Stimulated activated naive B cell treated with anti-CD40 and anti-IgM and Interleukin-4, amounts not matched to agents 10 μg/mL and 1 μg/mL and 100 μg/mL, for 72 hours (primary cell): ENCODE measurements at regions not wholly inside any gene's neighbourhood (a gene's known extent, or its start where the extent isn't known, plus 50 kb on each side); places are given as distances from the start of the nearest gene placed in this dataset.
"Not testable (repeated sequence)": the region's sequence is repeated elsewhere in the genome, so short reads cannot be mapped to it uniquely, and the experiment has no call there.

Source experiments
- ATAC-seq, 2 donors: fragments of 150-1000 bp; cut with Tn5 transposase; replicated peaks; 2 replicates each; pipeline ENCODE4 v1.10.0; 2021; ENCODE audit warnings: moderate library complexity in 1 of 2
- DNase-seq: peaks from one replicate; pipeline ENCODE4 v3.0.0; 2021
- H3K27ac Mint-ChIP-seq: one replicate; pipeline ENCODE4 v1.8.0; 2022; ENCODE audit warnings: mild to moderate bottlenecking, mixed read lengths
- H3K27me3 Mint-ChIP-seq, 2 donors: one replicate each; pipeline ENCODE4 v1.8.0; 2022; ENCODE audit warnings: mixed read lengths in 2 of 2
- H3K36me3 Mint-ChIP-seq, 2 donors: one replicate each; pipeline ENCODE4 v1.8.0; 2022; ENCODE audit warnings: mixed read lengths in 2 of 2, mild to moderate bottlenecking in 1 of 2
- H3K4me1 Mint-ChIP-seq, 2 donors: one replicate each; pipeline ENCODE4 v1.8.0; 2022; ENCODE audit warnings: mixed read lengths in 2 of 2, mild to moderate bottlenecking in 1 of 2
- H3K4me3 Mint-ChIP-seq, 2 donors: one replicate each; pipeline ENCODE4 v1.8.0; 2022; ENCODE audit warnings: mild to moderate bottlenecking in 2 of 2, mixed read lengths in 2 of 2, moderate library complexity in 1 of 2
- H3K9me3 Mint-ChIP-seq, 2 donors: one replicate each; pipeline ENCODE4 v1.8.0; 2022; ENCODE audit warnings: mixed read lengths in 2 of 2, mild to moderate bottlenecking in 1 of 2

- H3K4me3 Mint-ChIP-seq = no peak overlapping the region
- H3K36me3 Mint-ChIP-seq = no peaks in the 10 kb centered on the region
- peaks cover 0 to 3% of the 10 kb centered on the region in 2 donors for H3K9me3 Mint-ChIP-seq
- H3K4me1 Mint-ChIP-seq = no peaks in the 10 kb centered on the region
- DNase-seq = no peak
- no peak for ATAC-seq
- H3K27ac Mint-ChIP-seq = no peak overlapping the region
- no peaks in the 10 kb centered on the region for H3K27me3 Mint-ChIP-seq
These were observed 1082.0 kb upstream of the ACVR2A start for GRCh38 chr2:146762786-146763185.

GRCh38 chr2:146754606-146755005 is 1090.2 kb upstream of the ACVR2A start:
- Mint-ChIP-seq H3K36me3 (no peaks in the 10 kb centered on the region), H3K4me1 (no peaks in the 10 kb centered on the region), H3K27ac (no peak overlapping the region), H3K4me3 (no peak overlapping the region), H3K27me3 (no peaks in the 10 kb centered on the region), H3K9me3 (peaks cover 1 to 4% of the 10 kb centered on the region in 2 donors)
- DNase-seq = no peak
- ATAC-seq = no peak

- Mint-ChIP-seq H3K27ac (no peak overlapping the region), H3K27me3 (no peaks in the 10 kb centered on the region), H3K9me3 (peaks cover 0 to 1% of the 10 kb centered on the region in 2 donors), H3K36me3 (no peaks in the 10 kb centered on the region), H3K4me1 (no peaks in the 10 kb centered on the region), H3K4me3 (no peak overlapping the region)
- ATAC-seq = no peak
- DNase-seq = no peak
These were observed 1096.8 kb upstream of the ACVR2A start for GRCh38 chr2:146748046-146748445.

GRCh38 chr2:146741260-146741659 is 1103.6 kb upstream of the ACVR2A start:
- Mint-ChIP-seq H3K36me3 (no peaks in the 10 kb centered on the region), H3K4me1 (no peaks in the 10 kb centered on the region), H3K4me3 (no peak overlapping the region), H3K9me3 (no peaks in the 10 kb centered on the region), H3K27ac (no peak overlapping the region), H3K27me3 (no peaks in the 10 kb centered on the region)
- DNase-seq (no peak), ATAC-seq (no peak)

- no peak overlapping the region for H3K27ac Mint-ChIP-seq
- no peaks in the 10 kb centered on the region for H3K9me3 Mint-ChIP-seq
- ATAC-seq (no peak), DNase-seq (no peak)
- H3K27me3 Mint-ChIP-seq = no peaks in the 10 kb centered on the region
- H3K4me3 Mint-ChIP-seq = no peak overlapping the region
- H3K4me1 Mint-ChIP-seq = no peaks in the 10 kb centered on the region
- H3K36me3 Mint-ChIP-seq = no peaks in the 10 kb centered on the region
These were observed 1110.0 kb upstream of the ACVR2A start for GRCh38 chr2:146734821-146735190.

GRCh38 chr2:146734042-146734820 is 1110.6 kb upstream of the ACVR2A start:
- Mint-ChIP-seq H3K9me3 (no peaks in the 10 kb centered on the region), H3K4me3 (no peak overlapping the region), H3K27me3 (no peaks in the 10 kb centered on the region), H3K4me1 (no peaks in the 10 kb centered on the region), H3K27ac (no peak overlapping the region), H3K36me3 (no peaks in the 10 kb centered on the region)
- ATAC-seq (peak; percentile 51 to 69), DNase-seq (no peak)

- no peak for ATAC-seq
- H3K4me3 Mint-ChIP-seq = no peak overlapping the region
- DNase-seq = no peak
- no peaks in the 10 kb centered on the region for H3K27me3 Mint-ChIP-seq
- H3K9me3 Mint-ChIP-seq = no peaks in the 10 kb centered on the region
- no peaks in the 10 kb centered on the region for H3K4me1 Mint-ChIP-seq
- no peak overlapping the region for H3K27ac Mint-ChIP-seq
- no peaks in the 10 kb centered on the region for H3K36me3 Mint-ChIP-seq
These were observed 1113.9 kb upstream of the ACVR2A start for GRCh38 chr2:146730882-146731281.

- DNase-seq (no peak), ATAC-seq (no peak)
- Mint-ChIP-seq H3K36me3 (no peaks in the 10 kb centered on the region), H3K27me3 (no peaks in the 10 kb centered on the region), H3K4me3 (no peak overlapping the region), H3K27ac (no peak overlapping the region), H3K4me1 (no peaks in the 10 kb centered on the region), H3K9me3 (peaks cover 0 to 8% of the 10 kb centered on the region in 2 donors)
These were observed 1123.3 kb upstream of the ACVR2A start for GRCh38 chr2:146721486-146721885.

- Mint-ChIP-seq H3K4me1 (no peaks in the 10 kb centered on the region), H3K27me3 (no peaks in the 10 kb centered on the region), H3K4me3 (no peak overlapping the region), H3K36me3 (no peaks in the 10 kb centered on the region), H3K9me3 (peaks cover 0 to 8% of the 10 kb centered on the region in 2 donors), H3K27ac (no peak overlapping the region)
- ATAC-seq = no peak
- no peak for DNase-seq
These were observed 1124.7 kb upstream of the ACVR2A start for GRCh38 chr2:146720170-146720569.

GRCh38 chr2:146716591-146716990 is 1128.2 kb upstream of the ACVR2A start:
- no peak for ATAC-seq
- Mint-ChIP-seq H3K4me3 (no peak overlapping the region), H3K9me3 (peaks cover 0 to 9% of the 10 kb centered on the region in 2 donors), H3K36me3 (no peaks in the 10 kb centered on the region), H3K4me1 (no peaks in the 10 kb centered on the region), H3K27ac (no peak overlapping the region), H3K27me3 (no peaks in the 10 kb centered on the region)
- no peak for DNase-seq

GRCh38 chr2:146709004-146709403 is 1135.8 kb upstream of the ACVR2A start:
- no peaks in the 10 kb centered on the region for H3K27me3 Mint-ChIP-seq
- no peak overlapping the region for H3K27ac Mint-ChIP-seq
- no peaks in the 10 kb centered on the region for H3K36me3 Mint-ChIP-seq
- ATAC-seq = no peak
- H3K9me3 Mint-ChIP-seq = peaks cover 6 to 8% of the 10 kb centered on the region in 2 donors
- no peak overlapping the region for H3K4me3 Mint-ChIP-seq
- no peak for DNase-seq
- H3K4me1 Mint-ChIP-seq = no peaks in the 10 kb centered on the region

- Mint-ChIP-seq H3K9me3 (peaks cover 12 to 19% of the 10 kb centered on the region in 2 donors), H3K4me3 (no peak overlapping the region), H3K36me3 (no peaks in the 10 kb centered on the region), H3K27ac (no peak overlapping the region), H3K4me1 (no peaks in the 10 kb centered on the region), H3K27me3 (no peaks in the 10 kb centered on the region)
- no peak for DNase-seq
- no peak for ATAC-seq
These were observed 1143.6 kb upstream of the ACVR2A start for GRCh38 chr2:146701183-146701582.

GRCh38 chr2:146697307-146697706 is 1147.5 kb upstream of the ACVR2A start:
- Mint-ChIP-seq H3K4me3 (no peak overlapping the region), H3K36me3 (no peaks in the 10 kb centered on the region), H3K4me1 (no peaks in the 10 kb centered on the region), H3K27ac (no peak overlapping the region), H3K27me3 (no peaks in the 10 kb centered on the region), H3K9me3 (peaks cover 9 to 12% of the 10 kb centered on the region in 2 donors)
- no peak for ATAC-seq
- DNase-seq = no peak

GRCh38 chr2:146696787-146697186 is 1148.0 kb upstream of the ACVR2A start:
- H3K4me1 Mint-ChIP-seq, H3K27me3 Mint-ChIP-seq, DNase-seq, ATAC-seq, H3K9me3 Mint-ChIP-seq, H3K36me3 Mint-ChIP-seq, H3K27ac Mint-ChIP-seq, H3K4me3 Mint-ChIP-seq: not testable (repeated sequence)

- Mint-ChIP-seq H3K36me3 (no peaks in the 10 kb centered on the region), H3K4me1 (no peaks in the 10 kb centered on the region), H3K4me3 (no peak overlapping the region), H3K27ac (no peak overlapping the region), H3K9me3 (peaks cover 0 to 2% of the 10 kb centered on the region in 2 donors), H3K27me3 (no peaks in the 10 kb centered on the region)
- ATAC-seq (no peak), DNase-seq (no peak)
These were observed 1162.8 kb upstream of the ACVR2A start for GRCh38 chr2:146681991-146682390.
